SKM-1 (cell line): ENCODE measurements at regions not wholly inside any gene's neighbourhood (a gene's known extent, or its start where the extent isn't known, plus 50 kb on each side); places are given as distances from the start of the nearest gene placed in this dataset.
"Not testable (repeated sequence)": the region's sequence is repeated elsewhere in the genome, so short reads cannot be mapped to it uniquely, and the experiment has no call there.

Source experiments
- DNase-seq: peaks from one replicate; lab custom pipeline; 2025; ENCODE audit not compliant: unreplicated experiment; lab: John Stamatoyannopoulos, UW

GRCh38 chr6:40695750-40696415, 108.7 kb upstream of the LRFN2 start:
- DNase-seq, result no peak

DNA sequence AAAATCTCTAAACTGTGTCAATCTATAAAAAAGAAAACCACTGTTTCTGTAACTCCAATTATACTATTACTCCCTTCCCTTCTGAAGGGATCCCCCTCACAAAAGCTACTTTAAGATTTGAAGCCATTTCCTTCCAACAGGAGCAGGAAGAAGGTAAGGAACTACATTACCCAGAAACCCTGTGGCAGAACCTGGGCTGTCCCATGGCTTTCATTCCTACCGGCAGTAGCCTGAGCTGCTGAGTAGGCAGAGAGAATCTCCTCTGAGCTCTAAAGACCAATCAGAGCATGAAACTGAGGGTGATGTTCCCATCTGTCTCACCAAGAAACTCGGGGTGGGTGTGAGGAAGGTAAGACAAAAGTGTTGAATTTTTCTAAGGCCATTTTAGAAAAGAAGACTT, 108.0 kb upstream of the LRFN2 start:
- no peak for DNase-seq

DNA sequence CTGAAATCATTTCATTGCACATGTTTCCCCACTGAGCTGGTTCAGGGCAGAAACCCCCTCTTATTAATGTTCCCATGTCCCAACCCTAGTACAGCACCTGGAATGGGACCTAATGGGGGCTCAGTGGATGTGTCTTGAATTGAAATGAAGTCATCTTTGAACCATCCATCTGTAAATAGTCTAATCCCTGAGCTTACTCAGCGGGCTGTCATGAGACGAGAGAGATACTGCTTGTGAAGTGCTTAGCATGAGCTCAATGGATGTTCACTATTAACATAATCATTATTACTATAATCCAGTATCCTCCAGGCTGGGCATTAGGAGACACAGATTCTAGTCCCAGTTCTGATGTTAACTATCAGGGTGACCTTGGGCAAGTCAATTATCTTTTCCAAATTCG, 106.6 kb upstream of the LRFN2 start:
- no peak for DNase-seq

DNA sequence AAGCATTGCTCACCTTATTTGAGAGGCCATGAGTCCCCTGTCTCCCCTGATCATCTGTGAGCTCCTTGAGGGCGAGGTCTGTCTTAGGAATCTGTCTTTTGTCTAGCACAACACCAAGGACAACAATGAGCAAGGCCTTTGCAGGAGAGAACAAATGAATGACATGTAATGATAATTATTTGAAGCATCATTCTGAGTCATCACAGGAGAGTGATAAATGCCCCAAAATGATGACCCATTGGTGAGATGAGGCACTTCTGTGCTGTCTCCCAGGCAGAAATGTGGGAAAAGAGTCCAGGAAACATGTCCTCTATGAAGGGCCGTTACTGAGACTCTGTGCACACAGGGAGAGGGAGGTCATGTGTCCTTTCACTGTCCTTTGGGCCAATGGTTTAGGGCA, 105.2 kb upstream of the LRFN2 start:
- DNase-seq, result no peak

DNA sequence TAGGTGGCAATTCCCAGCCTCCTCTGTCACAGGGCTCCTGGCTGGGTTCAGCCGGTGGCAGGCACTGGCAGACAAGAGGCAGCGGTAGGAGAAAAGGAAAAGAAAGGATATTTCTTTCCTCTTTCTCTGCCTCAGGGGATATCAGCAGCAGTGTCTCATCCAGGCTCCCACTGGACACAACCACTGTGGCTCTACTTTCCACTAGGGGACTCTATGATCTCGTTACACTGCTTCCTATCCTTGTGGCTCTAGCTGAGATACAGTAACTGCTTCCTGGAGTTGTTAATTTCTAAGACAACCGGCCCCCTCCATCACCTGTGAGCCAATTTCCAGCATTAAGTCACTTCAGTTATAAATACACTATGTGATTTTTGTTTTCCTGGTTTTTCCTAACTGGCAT, 102.0 kb upstream of the LRFN2 start:
- no peak for DNase-seq

GRCh38 chr6:40688214-40688761, 101.1 kb upstream of the LRFN2 start:
- DNase-seq, result no peak

GRCh38 chr6:40685862-40686261, 98.7 kb upstream of the LRFN2 start:
- DNase-seq, result no peak

DNA sequence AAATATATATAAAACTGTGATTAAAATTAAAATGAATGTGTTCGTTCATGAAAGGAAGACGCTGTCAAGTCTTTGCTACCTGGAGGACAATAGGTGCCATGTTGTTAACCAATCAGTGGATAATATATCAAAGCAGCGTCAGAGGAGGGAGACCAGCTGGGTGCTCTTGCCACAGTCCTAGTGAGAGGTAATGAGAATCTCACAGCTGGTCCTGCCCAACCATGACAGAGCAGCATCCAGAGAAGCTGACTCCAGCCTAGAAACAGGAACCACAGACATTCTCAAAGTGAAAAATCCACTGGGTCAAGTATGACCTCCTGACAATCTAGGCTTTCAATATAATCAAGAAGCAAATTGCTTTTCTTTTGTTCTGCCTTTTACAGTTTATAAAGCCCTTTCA, 94.5 kb upstream of the LRFN2 start:
- DNase-seq, result no peak

DNA sequence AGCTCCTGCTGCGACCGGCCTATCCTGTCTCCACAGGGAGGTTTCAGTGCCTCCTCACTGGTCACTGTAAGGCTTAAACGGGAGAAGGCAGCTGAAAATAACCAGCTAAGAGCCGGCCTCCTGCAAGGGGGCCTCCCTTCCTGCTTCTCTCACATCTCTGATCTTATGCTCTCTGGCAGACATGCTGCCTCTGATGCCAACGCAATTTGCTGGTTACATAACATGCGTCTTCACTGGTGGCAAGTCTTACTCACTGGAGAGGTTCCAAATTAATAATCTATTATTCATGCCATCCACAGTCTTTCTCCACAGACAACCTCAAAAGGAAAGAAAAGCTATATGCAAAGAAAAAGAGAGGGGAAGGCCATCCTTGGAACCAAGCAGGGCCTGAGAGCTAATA, 91.8 kb upstream of the LRFN2 start:
- DNase-seq, result no peak

DNA sequence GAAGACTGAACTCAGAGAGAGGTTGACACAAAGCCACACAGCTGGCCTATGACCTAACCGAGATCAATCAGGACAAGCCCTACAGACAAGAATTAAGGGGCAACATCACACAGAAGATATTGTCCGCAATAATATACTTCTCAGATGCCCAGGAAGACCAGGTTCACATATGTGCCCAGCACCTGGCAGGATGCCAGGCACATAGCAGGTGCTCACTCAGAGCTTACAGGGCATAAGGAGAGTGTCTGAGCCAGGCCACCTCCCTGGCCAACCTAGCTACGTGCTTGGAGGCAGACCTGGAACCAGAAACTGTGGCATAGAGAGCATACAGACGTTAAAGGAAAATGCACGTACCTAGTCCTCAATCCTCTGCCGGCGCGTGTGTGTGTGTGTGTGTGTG, 87.0 kb upstream of the LRFN2 start:
- DNase-seq, result no peak

GRCh38 chr6:40672087-40672486, 84.9 kb upstream of the LRFN2 start:
- no peak for DNase-seq

- no peak for DNase-seq
Observed at GRCh38 chr6:40671694-40672050, 84.5 kb upstream of the LRFN2 start.

DNA sequence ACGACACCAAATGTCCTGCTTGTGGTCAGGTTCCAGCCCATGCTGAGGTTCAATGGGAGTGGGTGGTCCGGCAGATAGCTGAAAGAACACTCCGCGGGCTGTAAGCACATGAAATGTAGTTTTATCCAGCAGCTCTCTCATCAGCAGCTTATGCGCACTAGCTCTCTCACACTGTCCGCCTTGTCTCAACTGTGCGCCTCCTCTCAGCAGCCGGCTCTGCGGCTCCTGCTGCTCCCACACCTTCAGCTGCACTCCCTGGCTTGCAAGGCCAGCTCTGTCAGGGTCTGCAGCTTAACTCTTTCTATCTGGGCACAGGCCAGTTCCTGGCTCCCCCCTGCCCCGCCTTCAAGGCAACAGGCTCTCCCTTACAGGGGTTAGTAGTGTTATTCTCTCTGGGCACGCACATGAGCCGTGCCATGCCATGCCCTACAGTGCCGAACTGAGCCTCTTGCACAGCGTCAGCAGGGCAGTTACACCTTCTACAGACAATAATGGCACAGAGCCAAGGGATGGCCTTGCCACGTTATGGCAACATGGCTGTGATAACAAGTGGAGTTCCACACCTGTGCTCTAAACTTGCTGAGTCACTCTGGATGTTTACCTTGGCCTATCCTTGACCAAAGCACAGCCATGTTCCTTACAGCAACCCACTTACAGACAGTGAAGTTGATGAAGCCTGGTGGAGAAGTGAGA, 84.0 kb upstream of the LRFN2 start:
- DNase-seq, result no peak

DNA sequence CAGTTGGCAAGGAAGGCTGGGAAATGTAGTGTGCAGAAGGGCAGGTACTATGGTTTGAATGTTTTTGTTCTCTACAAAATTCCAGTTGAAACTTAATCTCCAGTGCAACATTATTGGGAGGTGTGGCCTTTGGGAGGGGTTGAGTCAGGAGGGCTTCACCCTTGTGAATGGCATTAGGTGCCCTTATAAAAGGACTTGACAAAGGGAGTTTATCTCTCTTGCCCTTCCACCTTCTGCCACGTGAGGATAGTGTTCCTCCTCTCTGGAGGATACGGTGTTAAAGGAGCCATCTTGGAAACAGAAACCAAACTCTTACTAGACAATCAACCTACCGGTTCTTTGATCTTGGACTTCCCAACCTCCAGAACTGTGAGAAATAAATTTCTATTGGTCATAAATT, 82.2 kb upstream of the LRFN2 start:
- DNase-seq, result no peak

DNA sequence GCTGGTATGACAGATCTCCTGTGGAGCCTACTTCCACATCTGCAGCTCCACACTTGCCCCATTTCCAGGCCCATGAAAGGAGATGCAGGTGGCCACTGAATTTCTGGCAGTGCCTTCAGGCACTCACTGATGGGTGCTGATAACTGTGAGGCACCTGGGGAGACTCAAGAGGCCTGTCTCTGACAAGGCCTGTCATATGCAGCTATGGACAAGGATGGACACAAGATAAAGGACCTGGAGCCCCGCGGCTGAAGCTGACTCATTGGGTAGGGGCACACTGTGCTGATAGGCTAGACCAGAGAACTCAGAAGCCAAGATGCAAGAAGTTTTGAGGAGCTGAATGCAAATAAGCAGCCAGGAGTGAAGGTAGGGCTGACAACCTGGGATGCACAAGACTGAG, 81.0 kb upstream of the LRFN2 start:
- DNase-seq, result no peak

DNA sequence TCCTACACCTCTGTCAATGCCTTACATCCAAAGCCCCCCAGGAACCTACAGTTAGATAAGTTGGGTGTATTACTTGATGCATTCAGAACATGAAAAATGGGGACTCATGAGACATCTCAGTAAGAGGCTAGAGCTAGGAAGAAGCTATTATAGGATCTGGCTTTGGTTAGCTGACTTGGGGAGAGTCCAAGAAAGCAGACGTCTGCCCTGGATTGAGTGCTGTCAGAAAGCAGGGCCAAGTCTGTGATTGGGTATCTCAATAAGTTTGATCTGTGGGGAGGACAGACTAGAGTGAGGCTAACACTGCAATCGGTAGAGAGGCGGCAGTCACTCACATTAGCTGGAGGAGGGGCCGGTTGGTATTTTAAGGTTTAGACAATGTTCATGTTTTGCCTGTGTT, 79.4 kb upstream of the LRFN2 start:
- DNase-seq, result no peak

GRCh38 chr6:40661726-40662125, 74.6 kb upstream of the LRFN2 start:
- DNase-seq, result no peak

- not testable (repeated sequence) for DNase-seq
Observed at GRCh38 chr6:40656772-40657171, 69.6 kb upstream of the LRFN2 start.

DNA sequence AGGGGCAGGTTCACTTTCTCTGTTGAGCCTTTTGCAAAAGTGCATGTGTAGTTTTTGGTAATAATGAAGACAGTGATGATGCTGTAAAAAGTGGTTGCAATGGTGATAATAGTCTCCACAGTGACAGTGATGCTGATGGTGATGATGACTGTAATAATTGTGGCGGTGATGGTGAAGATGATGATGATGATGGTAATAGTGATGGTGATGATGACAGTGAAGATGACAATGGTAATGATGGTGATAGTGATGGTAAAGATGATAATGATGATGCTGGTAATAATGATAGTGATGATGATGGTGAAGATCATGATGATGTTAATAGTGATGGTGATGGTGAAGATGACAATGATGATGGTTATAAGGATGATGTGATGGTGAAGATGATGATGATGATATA, 67.7 kb upstream of the LRFN2 start:
- no peak for DNase-seq

GRCh38 chr6:40645043-40645442, 57.9 kb upstream of the LRFN2 start:
- DNase-seq, result no peak

GRCh38 chr6:40642837-40643236, 55.7 kb upstream of the LRFN2 start:
- no peak for DNase-seq

DNA sequence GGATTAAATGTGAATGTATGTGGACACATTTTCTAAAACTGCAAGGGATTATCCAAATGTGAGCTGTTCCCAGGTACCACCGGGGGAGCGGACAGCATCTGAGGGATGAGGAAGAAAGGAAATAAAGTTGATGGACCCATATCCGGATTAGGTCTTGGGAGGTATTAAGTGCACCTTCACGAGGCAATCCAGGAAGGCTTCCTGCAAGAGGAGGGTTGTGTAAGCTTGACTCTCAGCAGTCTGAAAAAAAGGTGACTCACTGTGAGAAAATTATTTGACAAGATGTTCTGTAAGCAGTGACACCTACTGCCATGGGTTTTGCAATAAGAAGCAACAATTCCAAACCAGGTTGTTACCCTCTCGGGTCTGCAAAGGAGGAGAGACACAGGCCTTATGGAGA, 55.0 kb upstream of the LRFN2 start:
- DNase-seq, result no peak
